GM18519 (cell line): ENCODE measurements at regions not wholly inside any gene's neighbourhood (a gene's known extent, or its start where the extent isn't known, plus 50 kb on each side); places are given as distances from the start of the nearest gene placed in this dataset.
"Not testable (repeated sequence)": the region's sequence is repeated elsewhere in the genome, so short reads cannot be mapped to it uniquely, and the experiment has no call there.

Source experiments
- ATAC-seq: cut with Tn5 transposase; IDR thresholded peaks from one replicate; pipeline ENCODE4 v1.9.1; 2021; ENCODE audit warnings: mild to moderate bottlenecking, moderate library complexity; ENCODE audit not compliant: unreplicated experiment, low FRiP score

DNA sequence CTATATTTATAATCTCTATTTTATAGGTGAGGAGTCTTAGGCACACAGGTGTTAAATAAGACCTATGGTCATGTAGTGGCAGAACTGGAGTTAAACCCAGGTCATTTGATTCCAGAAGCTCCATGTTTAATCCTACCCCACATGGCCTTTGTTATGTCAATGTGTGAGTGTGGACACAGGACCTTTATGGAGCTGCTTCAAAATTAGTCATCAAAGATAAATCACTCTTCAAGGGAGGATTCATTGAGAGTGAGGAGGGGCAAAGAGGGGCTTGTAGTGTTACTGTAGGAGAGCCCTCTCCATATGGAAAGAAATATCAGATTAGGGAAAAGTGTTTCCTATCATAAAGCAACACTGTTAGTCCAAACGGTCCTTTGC, 74.6 kb upstream of the ARRDC3 start:
- ATAC-seq, result no peak

GRCh38 chr5:91456928-91457680, 74.0 kb upstream of the ARRDC3 start:
- ATAC-seq, result no peak

- ATAC-seq, result no peak
These were observed 66.0 kb upstream of the ARRDC3 start for GRCh38 chr5:91449083-91449482.

GRCh38 chr5:91448079-91448478, 65.0 kb upstream of the ARRDC3 start:
- not testable (repeated sequence) for ATAC-seq

DNA sequence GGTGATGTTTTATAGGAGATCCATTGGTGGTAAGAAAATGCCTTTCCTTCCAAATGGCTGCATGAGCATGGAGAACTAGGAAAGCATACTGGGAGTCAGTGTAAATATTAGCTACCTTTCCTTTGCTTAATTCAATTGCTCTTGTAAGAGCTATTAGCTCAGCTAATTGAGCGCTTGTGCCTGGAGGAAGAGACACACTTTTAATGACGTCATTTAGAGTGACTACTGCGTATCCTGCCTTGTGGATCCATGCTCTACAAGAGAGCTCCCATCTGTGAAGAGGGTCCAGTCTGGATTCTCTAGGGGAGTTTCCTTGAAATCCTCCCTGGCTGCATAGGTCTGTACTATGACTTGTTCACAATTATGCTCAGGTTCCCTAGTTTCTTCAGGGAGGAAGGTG, 63.8 kb upstream of the ARRDC3 start:
- ATAC-seq, result not testable (repeated sequence)

DNA sequence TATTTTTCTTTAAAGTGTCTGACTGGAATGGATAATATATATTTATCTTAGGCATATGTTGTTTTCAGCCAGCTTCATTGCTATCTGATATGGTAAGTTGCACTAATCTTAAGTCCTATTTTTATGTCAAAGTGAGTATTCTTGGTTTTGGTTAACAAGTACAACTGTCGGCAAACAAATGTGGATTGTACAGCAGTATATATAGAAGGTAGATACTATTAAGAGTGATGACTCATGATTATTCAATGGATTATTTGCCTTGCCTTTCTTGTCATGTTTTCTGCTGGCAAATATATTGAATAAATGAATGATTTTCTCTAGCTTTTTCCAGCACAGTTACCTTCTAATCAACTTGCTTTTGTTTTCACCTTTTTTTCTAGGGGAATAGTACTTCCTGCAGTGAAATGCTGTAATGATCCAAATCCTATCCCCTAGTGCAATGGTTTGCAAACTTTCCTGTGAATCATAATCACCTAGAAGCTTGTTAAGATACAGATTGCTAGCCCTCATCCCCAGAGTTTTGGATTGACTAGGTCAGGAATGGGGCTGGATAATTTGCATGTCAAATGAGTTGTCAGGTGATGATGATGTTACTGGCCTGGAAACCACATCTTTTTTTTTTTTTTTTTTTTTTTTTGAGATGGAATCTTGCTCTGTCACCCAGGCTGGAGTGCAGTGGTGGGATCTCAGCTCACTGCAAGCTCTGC, 60.8 kb upstream of the ARRDC3 start:
- ATAC-seq, result no peak

DNA sequence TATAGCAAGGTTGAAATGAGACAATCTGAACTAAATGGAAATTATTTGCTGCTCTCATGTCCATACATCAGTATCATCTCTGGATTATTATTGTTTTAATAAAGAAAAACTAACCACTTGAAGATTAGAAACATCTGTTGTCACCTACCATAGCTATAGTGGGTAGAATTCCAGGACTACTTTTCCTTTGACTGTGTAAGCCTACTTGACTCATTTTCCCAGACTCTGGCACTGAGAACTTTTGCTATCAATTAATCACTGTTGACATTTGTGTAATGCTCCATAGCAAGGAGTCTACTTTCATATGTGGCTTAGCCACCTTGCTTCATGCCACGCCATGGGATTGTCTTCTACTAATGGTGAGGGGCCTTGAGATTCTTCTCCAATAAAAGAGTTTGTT, 59.9 kb upstream of the ARRDC3 start:
- ATAC-seq, result no peak

- no peak for ATAC-seq
These were observed 58.0 kb upstream of the ARRDC3 start for GRCh38 chr5:91441082-91441481.

DNA sequence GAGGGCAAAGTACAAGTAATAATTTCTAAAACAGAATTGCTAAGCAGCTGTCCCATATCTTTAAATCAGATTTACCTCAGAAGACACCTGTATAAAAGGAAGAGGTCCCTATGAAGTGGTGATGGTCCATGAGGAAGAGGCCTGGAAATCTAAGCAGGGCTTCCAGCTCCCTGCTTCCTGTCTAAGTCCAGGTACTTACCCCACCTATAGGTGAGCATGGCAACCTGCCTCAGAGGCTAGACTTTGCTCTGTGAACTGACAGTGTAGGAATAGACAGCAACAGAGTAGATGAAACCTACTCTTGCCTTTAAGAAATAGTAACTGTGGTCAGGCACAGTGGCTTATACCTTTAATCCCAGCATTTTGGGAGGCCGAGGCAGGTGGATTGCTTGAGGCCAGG, 55.8 kb upstream of the ARRDC3 start:
- no peak for ATAC-seq

DNA sequence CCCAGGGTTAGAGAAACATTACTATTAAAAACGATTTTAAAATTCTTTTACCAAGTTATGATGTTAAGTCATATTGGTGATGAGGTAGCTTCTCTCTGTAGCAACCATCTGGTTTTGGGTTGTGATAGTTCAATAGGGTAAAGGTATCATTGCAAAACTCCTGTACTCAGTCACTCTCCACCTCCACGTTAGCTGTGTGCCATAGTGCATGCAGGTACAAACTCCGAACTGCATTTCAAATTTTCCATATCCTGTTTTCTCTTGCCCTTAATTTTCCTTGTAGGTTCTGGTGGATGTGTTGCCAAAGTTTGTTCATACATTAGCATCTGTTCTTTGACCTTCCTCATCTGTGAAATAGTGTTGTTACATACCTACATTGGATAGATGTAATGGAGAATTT, 53.1 kb upstream of the ARRDC3 start:
- ATAC-seq, result no peak

- ATAC-seq, result peak; percentile 62
These were observed 51.2 kb upstream of the ARRDC3 start for GRCh38 chr5:91434348-91434747.

DNA sequence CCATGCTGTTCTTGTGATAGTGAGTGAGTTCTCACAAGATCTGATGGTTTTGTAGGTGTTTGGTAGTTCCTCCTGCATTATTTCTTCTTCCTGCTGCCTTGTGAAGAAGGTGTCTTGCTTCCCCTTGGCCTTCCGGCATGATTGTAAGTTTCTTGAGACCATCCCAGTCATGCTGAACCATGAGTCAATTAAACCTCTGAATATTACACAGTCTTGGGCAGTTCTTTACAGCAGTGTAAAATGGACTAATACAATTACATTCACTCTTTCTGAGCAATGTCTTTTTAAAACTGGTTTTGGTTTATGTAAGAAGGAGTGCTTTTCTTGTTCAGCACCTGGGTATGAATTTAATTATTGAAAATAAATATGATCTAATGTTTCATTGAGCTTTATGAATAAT, 50.7 kb upstream of the ARRDC3 start:
- ATAC-seq, result no peak
